ENCODE measurements at regions not wholly inside any gene's neighbourhood (a gene's known extent, or its start where the extent isn't known, plus 50 kb on each side); places are given as distances from the start of the nearest gene placed in this dataset.
"Not testable (repeated sequence)": the region's sequence is repeated elsewhere in the genome, so short reads cannot be mapped to it uniquely, and the experiment has no call there.

DNA sequence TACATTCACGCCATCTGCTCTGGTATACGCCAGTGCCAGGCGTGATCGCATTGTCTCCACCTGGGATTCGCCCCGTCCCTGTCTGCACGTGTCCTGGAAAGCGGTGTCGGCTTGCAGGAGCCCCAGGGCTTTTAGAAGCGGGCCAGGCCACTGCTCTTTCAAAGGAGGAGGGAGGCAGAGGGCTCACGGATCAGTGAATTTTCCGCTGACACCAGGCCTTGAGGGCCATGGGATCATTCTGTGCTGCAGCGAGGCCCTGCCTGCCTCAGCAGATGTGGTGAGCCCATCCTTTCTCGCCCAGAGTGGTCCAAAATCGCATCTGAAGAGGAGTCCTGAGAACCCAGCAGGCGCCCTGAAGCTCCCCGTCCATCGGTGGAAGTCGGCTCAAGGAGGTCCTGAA is 686.4 kb downstream of the KCNJ18 start:
- not testable (repeated sequence) for H2AFZ ChIP-seq (ENCODE audit: low read length); H3K9ac ChIP-seq (ENCODE audit: low read length); H3K27ac ChIP-seq (ENCODE audit: low read length); H3K9me2 ChIP-seq (replicated peaks; ENCODE audit: insufficient read depth, low read length); H3K27me3 ChIP-seq (replicated peaks; ENCODE audit: insufficient read depth, low read length); H3K36me3 ChIP-seq (replicated peaks; ENCODE audit: insufficient read depth, low read length); H3K9me3 ChIP-seq (replicated peaks; ENCODE audit: insufficient read depth, low read length); DNase-seq; H3K79me2 ChIP-seq (ENCODE audit: low read length); H3K4me1 ChIP-seq (ENCODE audit: low read length); H3K4me3 ChIP-seq (ENCODE audit: low read length); H3K4me2 ChIP-seq (ENCODE audit: low read depth, low read length); H4K20me1 ChIP-seq (ENCODE audit: insufficient read depth, low read length); H3F3A ChIP-seq (ENCODE audit: insufficient read depth, low read length)

DNA sequence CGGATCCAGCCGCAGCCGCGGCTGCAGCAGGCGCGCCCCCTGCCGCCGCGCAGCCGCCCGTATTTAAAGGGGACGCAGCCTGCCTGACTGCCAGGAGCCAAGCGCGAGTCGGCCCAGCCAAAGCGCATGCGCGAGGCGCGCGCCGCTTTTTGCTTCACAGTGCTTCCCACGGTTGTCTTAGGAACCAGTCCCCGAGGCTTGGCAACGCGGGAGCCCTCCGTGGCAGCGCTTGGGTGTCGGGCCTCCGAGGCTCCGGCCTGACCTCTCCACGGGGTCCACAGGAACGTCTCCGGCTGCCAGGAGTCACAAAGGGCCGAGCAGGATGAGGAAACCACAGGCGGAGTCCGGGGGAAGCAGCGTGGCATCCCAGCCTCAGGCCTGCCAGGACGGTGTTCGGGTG is 689.3 kb downstream of the KCNJ18 start:
- H3K4me3 ChIP-seq (ENCODE audit: low read length); H3K9me2 ChIP-seq (replicated peaks; ENCODE audit: insufficient read depth, low read length); H3K4me1 ChIP-seq (ENCODE audit: low read length); H2AFZ ChIP-seq (ENCODE audit: low read length); H3K4me2 ChIP-seq (ENCODE audit: low read depth, low read length); H3K9ac ChIP-seq (ENCODE audit: low read length); H3K9me3 ChIP-seq (replicated peaks; ENCODE audit: insufficient read depth, low read length); DNase-seq; H3K79me2 ChIP-seq (ENCODE audit: low read length); H4K20me1 ChIP-seq (ENCODE audit: insufficient read depth, low read length); H3K36me3 ChIP-seq (replicated peaks; ENCODE audit: insufficient read depth, low read length); H3K27ac ChIP-seq (ENCODE audit: low read length); H3F3A ChIP-seq (ENCODE audit: insufficient read depth, low read length); H3K27me3 ChIP-seq (replicated peaks; ENCODE audit: insufficient read depth, low read length): not testable (repeated sequence)

DNA sequence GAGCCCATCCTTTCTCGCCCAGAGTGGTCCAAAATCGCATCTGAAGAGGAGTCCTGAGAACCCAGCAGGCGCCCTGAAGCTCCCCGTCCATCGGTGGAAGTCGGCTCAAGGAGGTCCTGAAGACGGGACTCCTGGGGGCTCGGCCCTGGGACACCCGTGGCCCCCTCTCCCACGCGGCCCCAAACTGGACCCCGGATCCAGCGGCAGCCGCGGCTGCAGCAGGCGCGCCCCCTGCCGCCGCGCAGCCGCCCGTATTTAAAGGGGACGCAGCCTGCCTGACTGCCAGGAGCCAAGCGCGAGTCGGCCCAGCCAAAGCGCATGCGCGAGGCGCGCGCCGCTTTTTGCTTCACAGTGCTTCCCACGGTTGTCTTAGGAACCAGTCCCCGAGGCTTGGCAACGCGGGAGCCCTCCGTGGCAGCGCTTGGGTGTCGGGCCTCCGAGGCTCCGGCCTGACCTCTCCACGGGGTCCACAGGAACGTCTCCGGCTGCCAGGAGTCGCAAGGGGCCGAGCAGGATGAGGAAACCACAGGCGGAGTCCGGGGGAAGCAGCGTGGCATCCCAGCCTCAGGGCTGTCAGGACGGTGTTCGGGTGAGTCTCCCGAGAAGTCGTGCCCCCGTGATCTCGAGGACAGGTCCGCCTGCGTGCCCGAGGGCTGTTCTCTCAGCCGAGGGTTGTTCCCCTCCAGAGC is 691.6 kb downstream of the KCNJ18 start:
- not testable (repeated sequence) for H3K9ac ChIP-seq (ENCODE audit: low read length); H2AFZ ChIP-seq (ENCODE audit: low read length); H3K9me3 ChIP-seq (replicated peaks; ENCODE audit: insufficient read depth, low read length); H3K27ac ChIP-seq (ENCODE audit: low read length); H3K36me3 ChIP-seq (replicated peaks; ENCODE audit: insufficient read depth, low read length); DNase-seq; H3K4me3 ChIP-seq (ENCODE audit: low read length); H3K4me1 ChIP-seq (ENCODE audit: low read length); H3K9me2 ChIP-seq (replicated peaks; ENCODE audit: insufficient read depth, low read length); H3K27me3 ChIP-seq (replicated peaks; ENCODE audit: insufficient read depth, low read length); H3F3A ChIP-seq (ENCODE audit: insufficient read depth, low read length); H3K4me2 ChIP-seq (ENCODE audit: low read depth, low read length); H4K20me1 ChIP-seq (ENCODE audit: insufficient read depth, low read length); H3K79me2 ChIP-seq (ENCODE audit: low read length)

DNA sequence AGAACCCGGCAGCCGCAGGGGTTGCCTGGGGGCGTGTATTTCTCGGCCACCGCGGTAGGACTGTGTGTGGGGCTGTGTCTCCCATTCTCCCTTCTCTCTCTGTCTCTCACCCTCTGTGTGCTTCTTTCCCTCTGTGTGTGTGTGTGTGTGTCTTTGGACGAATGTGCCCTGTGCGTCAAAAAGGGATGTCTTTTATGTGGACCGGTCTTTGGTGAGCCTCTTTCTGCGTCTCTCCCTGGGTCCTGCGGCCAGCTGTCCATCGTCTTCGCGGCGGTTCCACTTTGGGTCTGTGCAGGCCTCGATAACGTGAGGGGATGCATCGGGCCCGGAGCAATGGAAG is 692.1 kb downstream of the KCNJ18 start:
- not testable (repeated sequence) for H3K27ac ChIP-seq (ENCODE audit: low read length); H4K20me1 ChIP-seq (ENCODE audit: insufficient read depth, low read length); H3K9ac ChIP-seq (ENCODE audit: low read length); H3K4me2 ChIP-seq (ENCODE audit: low read depth, low read length); H3K36me3 ChIP-seq (replicated peaks; ENCODE audit: insufficient read depth, low read length); H3K27me3 ChIP-seq (replicated peaks; ENCODE audit: insufficient read depth, low read length); H3K9me2 ChIP-seq (replicated peaks; ENCODE audit: insufficient read depth, low read length); H3F3A ChIP-seq (ENCODE audit: insufficient read depth, low read length); H3K4me3 ChIP-seq (ENCODE audit: low read length); H3K79me2 ChIP-seq (ENCODE audit: low read length); H3K9me3 ChIP-seq (replicated peaks; ENCODE audit: insufficient read depth, low read length); DNase-seq; H2AFZ ChIP-seq (ENCODE audit: low read length); H3K4me1 ChIP-seq (ENCODE audit: low read length)

DNA sequence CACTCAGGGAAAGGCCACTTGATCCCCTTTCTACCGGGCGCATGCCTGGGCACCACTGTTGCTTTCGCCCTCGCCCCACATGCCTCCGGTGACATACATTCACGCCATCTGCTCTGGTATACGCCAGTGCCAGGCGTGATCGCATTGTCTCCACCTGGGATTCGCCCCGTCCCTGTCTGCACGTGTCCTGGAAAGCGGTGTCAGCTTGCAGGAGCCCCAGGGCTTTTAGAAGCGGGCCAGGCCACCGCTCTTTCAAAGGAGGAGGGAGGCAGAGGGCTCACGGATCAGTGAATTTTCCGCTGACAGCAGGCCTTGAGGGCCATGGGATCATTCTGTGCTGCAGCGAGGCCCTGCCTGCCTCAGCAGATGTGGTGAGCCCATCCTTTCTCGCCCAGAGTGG is 706.1 kb downstream of the KCNJ18 start:
- H3K36me3 ChIP-seq (replicated peaks; ENCODE audit: insufficient read depth, low read length); H3K4me2 ChIP-seq (ENCODE audit: low read depth, low read length); H3K27ac ChIP-seq (ENCODE audit: low read length); H4K20me1 ChIP-seq (ENCODE audit: insufficient read depth, low read length); H3K4me3 ChIP-seq (ENCODE audit: low read length); H3K4me1 ChIP-seq (ENCODE audit: low read length); DNase-seq; H3K27me3 ChIP-seq (replicated peaks; ENCODE audit: insufficient read depth, low read length); H2AFZ ChIP-seq (ENCODE audit: low read length); H3K9ac ChIP-seq (ENCODE audit: low read length); H3K9me2 ChIP-seq (replicated peaks; ENCODE audit: insufficient read depth, low read length); H3F3A ChIP-seq (ENCODE audit: insufficient read depth, low read length); H3K9me3 ChIP-seq (replicated peaks; ENCODE audit: insufficient read depth, low read length); H3K79me2 ChIP-seq (ENCODE audit: low read length): not testable (repeated sequence)

DNA sequence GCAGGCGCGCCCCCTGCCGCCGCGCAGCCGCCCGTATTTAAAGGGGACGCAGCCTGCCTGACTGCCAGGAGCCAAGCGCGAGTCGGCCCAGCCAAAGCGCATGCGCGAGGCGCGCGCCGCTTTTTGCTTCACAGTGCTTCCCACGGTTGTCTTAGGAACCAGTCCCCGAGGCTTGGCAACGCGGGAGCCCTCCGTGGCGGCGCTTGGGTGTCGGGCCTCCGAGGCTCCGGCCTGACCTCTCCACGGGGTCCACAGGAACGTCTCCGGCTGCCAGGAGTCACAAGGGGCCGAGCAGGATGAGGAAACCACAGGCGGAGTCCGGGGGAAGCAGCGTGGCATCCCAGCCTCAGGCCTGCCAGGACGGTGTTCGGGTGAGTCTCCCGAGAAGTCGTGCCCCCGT is 706.7 kb downstream of the KCNJ18 start:
- H4K20me1 ChIP-seq (ENCODE audit: insufficient read depth, low read length); H3K36me3 ChIP-seq (replicated peaks; ENCODE audit: insufficient read depth, low read length); H3K4me2 ChIP-seq (ENCODE audit: low read depth, low read length); H2AFZ ChIP-seq (ENCODE audit: low read length); H3K4me1 ChIP-seq (ENCODE audit: low read length); H3K27me3 ChIP-seq (replicated peaks; ENCODE audit: insufficient read depth, low read length); H3K9me3 ChIP-seq (replicated peaks; ENCODE audit: insufficient read depth, low read length); H3K9me2 ChIP-seq (replicated peaks; ENCODE audit: insufficient read depth, low read length); DNase-seq; H3K4me3 ChIP-seq (ENCODE audit: low read length); H3F3A ChIP-seq (ENCODE audit: insufficient read depth, low read length); H3K27ac ChIP-seq (ENCODE audit: low read length); H3K79me2 ChIP-seq (ENCODE audit: low read length); H3K9ac ChIP-seq (ENCODE audit: low read length): not testable (repeated sequence)

DNA sequence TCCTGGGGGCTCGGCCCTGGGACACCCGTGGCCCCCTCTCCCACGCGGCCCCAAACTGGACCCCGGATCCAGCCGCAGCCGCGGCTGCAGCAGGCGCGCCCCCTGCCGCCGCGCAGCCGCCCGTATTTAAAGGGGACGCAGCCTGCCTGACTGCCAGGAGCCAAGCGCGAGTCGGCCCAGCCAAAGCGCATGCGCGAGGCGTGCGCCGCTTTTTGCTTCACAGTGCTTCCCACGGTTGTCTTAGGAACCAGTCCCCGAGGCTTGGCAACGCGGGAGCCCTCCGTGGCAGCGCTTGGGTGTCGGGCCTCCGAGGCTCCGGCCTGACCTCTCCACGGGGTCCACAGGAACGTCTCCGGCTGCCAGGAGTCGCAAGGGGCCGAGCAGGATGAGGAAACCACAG is 712.8 kb downstream of the KCNJ18 start:
- not testable (repeated sequence) for H3K4me3 ChIP-seq (ENCODE audit: low read length); H3K9me2 ChIP-seq (replicated peaks; ENCODE audit: insufficient read depth, low read length); H3K36me3 ChIP-seq (replicated peaks; ENCODE audit: insufficient read depth, low read length); H3F3A ChIP-seq (ENCODE audit: insufficient read depth, low read length); H3K27ac ChIP-seq (ENCODE audit: low read length); H3K79me2 ChIP-seq (ENCODE audit: low read length); H3K9me3 ChIP-seq (replicated peaks; ENCODE audit: insufficient read depth, low read length); H4K20me1 ChIP-seq (ENCODE audit: insufficient read depth, low read length); H3K4me2 ChIP-seq (ENCODE audit: low read depth, low read length); H3K9ac ChIP-seq (ENCODE audit: low read length); DNase-seq; H3K4me1 ChIP-seq (ENCODE audit: low read length); H3K27me3 ChIP-seq (replicated peaks; ENCODE audit: insufficient read depth, low read length); H2AFZ ChIP-seq (ENCODE audit: low read length)
